Left colon (tissue), 2 donors: ENCODE measurements at regions not wholly inside any gene's neighbourhood (a gene's known extent, or its start where the extent isn't known, plus 50 kb on each side); places are given as distances from the start of the nearest gene placed in this dataset.
"Not testable (repeated sequence)": the region's sequence is repeated elsewhere in the genome, so short reads cannot be mapped to it uniquely, and the experiment has no call there.

Experiments
- ATAC-seq: fragments of 200-7000 bp; cut with Tn5 transposase; one replicate; pipeline ENCODE4 v1.9.1; 2020; ENCODE audit warnings: mild to moderate bottlenecking, moderate library complexity
- DNase-seq, 2 donors: peaks; one replicate each; pipeline ENCODE4 v3.0.0-alpha.2; 2020
- intact Hi-C, 2 donors: fragments of 100-400 bp; cut with DNase I in 1 of 2; cut with micrococcal nuclease in 1 of 2; formaldehyde crosslinking; loops; one replicate each; pipeline versions ENCODE4 v1.11.2 to v1.14.0; 2022; cut with DNase I, micrococcal nuclease
- donor health status: DM: no; HTN: no; CAD: no.
- donor health status: DM: yes; HTN: yes; CAD: no.

DNA sequence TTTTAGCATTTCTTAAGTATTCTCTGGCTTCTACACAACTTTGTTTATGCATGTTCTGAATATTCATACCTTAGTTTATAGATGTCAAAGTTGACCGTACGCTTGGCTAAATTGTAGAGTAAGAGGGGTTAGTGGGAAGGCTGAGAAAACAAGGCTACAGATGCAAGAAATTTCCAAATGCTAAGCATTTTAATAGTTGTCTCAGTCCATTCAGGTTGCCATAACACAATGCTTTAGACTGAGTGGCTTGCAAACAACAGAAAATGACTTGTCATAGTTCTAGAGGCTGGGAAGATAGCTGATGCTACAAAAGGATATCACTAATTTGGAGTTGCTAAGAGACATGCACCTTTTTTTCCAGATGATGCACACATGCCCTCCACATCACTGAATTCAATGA lies 53.0 kb upstream of the C1QTNF3 start:
- ATAC-seq, intact Hi-C loops, DNase-seq: not testable (repeated sequence)

DNA sequence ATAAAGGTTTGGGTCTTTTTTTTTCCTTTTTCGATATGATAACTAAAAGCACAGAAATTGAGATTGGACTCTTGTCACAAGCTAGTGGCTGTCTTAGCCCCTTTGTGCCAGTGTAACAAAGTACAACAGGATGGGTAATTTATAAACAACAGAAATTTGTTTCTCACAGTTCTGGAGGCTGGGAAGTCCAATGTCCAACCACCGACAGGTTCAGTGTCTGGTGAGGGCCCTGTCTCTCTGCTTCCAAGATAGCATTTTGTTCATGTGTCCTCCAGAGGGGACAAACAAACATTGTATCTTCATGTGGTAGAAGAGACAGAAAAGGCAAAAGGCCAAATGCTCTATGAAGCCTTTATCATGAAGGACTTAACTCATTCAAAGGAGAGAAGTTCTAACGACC lies 56.9 kb upstream of the C1QTNF3 start:
- DNase-seq, intact Hi-C loops, ATAC-seq: not testable (repeated sequence)

DNA sequence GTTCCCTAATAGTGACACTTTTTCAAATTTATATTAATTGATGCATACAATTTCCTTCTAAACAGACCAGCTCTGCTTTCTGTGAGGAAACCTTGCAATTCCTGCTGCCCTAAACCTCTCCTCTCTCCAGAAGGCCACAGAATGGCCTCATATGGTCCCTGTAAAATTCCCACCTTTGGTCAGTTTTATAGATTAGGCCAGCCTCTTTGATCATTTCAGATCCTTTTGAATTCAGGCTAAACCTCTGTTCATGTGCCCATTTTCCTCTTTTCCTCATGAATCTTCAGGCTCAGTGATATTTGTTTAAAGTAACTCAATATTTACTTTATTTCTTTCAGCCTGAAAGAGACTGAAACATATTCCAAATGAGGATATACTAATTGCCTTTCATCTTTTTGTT lies 58.6 kb upstream of the C1QTNF3 start:
- ATAC-seq, intact Hi-C loops: not testable (repeated sequence)

DNA sequence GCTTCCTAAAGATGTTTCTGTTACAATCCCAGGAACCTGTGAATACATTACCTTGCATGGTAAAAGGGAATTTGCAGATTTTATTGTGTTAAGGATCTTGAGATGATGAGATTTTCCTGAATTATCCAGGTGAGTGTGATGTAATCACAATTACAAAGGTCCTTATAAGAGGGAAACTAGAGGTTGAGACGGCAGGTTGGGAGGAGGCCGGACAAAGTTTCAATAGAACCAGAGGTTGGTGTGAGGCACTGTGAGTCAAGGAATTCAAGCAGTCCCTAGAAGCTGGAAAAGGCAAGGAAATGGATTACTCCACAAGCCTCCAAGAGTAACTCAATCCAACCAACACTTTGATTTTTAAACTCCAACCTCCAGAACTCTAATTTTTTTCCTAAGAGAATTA lies 65.9 kb upstream of the C1QTNF3 start:
- intact Hi-C loops, DNase-seq: not testable (repeated sequence)
- peak; percentile 62 for ATAC-seq

More for the DNA sequence above, 58.6 kb upstream of the C1QTNF3 start:
- not testable (repeated sequence) for DNase-seq

DNA sequence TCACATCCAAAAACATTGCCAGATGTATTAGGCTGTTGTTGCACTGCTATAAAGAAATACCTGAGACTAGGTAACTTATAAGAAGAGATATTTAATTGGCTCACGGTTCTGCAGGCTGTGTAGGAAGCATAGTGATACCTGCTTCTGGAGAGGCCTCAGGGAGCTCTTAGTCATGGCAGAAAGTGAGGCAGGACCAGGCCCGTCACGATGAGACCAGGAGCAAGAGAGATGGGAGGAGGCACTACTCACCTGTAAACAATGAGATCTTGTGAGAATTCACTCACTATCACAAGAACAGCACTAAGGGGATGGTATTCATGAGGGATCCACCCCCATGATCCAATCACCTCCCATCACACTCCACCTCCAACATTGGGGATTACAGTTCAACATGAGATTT lies 81.3 kb upstream of the C1QTNF3 start:
- ATAC-seq, DNase-seq, intact Hi-C loops: not testable (repeated sequence)

DNA sequence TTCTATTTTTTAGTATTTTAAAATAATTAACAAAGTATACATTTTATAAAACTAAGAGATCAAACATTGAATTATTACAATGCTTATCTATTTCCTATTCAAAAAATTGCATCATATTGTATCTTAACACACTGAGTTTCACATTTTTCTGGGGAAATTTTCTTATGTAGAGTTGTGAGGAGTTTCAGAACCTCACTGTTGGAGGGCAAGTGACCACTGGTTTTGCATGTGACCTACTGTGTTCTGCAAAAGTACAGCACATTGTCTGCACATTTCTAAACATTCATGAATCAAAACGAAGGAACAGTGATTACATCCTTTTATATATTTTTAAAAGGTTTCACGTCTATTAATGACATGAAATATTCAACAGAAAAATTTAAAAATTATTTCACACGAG lies 82.3 kb upstream of the C1QTNF3 start:
- ATAC-seq, intact Hi-C loops, DNase-seq: not testable (repeated sequence)

DNA sequence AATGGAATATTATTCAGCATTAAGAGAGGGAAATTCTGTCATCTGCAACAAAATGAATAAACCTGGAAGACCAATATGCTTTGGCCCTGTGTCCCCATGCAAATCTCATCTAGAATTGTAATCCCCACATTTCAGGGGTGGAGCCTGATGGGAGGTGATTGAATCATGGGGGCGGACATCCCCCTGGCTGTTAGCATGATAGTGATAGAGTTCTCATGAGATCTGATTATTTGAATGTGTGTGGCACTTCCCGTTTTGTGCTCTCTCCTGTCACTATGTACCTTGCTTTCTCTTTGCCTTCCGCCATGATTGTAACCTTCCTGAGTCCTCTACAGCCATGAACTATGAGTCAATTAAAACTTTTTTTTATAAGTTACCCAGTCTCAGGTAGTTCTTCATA lies 83.7 kb upstream of the C1QTNF3 start:
- intact Hi-C loops, DNase-seq, ATAC-seq: not testable (repeated sequence)

DNA sequence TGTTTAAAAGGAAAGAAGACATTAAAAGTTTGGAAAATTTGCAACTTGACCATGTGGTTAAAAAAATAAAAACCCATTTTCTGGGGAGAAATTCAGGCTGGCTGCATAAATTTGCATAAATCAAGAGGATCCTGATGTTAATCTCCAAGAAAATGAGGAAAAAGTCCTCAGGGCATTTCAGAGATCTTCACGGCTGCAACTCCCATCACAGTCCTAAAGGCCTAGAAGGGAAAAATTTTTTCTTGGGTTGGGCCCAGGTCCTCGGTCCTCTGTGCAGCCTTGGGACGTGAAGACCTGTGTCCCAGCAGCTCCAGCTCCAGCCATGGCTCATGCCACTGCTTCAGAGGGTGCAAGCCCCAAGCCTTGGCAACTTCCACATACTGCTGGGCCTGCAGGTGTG lies 84.8 kb upstream of the C1QTNF3 start:
- intact Hi-C loops, ATAC-seq, DNase-seq: not testable (repeated sequence)

DNA sequence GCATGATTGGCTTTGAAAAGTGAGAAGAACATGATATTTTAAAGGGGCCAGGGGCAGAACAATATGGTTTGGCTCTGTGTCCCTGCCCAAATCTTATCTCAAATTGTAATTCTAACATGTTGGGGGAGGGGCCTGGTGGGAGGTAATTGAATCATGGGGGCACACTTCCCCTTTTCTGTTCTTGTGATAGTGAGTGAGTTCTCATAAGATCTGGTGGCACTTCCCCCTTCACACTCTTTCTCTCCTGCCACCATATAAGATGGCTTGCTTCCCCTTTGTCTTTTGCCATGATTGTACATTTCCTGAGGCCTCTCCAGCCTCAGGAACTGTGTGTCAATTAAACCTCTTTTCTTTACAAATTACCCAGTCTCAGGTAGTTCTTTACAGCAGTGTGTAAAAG lies 85.9 kb upstream of the C1QTNF3 start:
- ATAC-seq, DNase-seq, intact Hi-C loops: not testable (repeated sequence)

DNA sequence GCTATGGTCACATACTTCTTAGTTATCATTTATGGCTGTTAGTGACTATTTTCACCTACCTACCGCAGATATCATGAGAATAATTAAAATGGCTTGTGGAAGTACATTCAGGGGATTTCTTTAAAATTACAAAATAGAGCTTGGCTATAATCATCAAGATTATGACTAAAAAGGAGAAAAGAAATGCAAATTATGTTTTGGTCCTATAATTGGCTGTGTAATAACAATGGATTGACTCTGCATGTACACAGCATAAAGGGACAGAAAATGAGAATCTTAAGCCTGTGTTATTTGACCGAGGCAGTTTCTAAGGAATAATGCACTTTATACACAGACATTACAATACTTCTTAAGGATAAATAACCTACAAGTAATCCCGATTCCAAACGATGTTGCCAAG lies 112.0 kb upstream of the C1QTNF3 start:
- DNase-seq, ATAC-seq, intact Hi-C loops: not testable (repeated sequence)

DNA sequence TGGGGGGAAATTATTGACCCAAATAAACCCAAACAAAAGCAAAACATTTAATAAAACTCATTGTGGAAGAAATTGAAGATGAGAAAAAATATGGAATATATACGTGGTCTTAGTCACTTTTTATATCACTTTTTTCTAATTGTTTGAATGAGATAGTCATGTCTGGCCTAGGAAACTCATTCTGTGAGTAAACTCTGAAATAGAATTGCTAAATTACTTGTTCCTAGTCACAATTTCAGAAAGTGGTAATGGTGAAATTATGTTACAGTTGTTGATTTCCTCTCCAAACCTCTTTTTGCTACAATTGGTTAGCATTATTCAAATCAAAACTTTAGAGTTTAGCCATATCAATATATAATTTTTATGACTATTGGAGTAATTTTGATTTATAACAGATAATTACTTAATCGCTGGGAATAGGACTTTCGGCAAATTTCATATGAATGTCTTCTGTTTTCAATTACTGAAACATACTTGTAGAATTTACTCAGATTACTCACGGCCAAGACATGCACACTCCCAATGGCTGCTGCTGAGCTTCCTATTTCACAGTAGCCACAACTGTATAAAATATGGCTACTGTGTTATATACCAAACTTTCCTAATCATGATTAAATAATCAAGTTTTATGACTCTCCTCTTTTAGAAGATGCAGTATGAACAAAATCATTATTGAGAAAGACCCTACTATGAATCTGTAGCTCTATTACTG lies 113.8 kb upstream of the C1QTNF3 start:
- intact Hi-C loops, result not testable (repeated sequence)

DNA sequence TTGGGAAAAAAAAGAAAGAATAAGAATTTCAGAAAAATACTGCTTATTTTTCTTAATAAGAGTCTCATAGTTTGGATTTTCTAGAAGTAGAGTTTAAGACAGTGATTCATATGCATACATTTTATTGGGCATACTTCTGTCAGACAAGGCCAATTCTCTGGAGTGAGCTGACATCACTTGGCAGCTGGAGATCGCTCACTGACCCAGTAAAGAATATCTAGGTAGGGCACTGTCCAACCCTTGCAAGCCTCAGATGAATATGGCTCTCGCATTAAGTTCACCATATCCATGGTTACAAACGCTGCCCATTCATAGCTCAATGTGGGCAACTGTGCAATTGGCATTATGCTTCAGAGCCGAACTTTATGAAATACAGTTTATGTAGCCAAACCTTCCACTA lies 117.9 kb upstream of the C1QTNF3 start:
- ATAC-seq, DNase-seq, intact Hi-C loops: not testable (repeated sequence)

More for the DNA sequence above, 113.8 kb upstream of the C1QTNF3 start:
- not testable (repeated sequence) for ATAC-seq, DNase-seq

DNA sequence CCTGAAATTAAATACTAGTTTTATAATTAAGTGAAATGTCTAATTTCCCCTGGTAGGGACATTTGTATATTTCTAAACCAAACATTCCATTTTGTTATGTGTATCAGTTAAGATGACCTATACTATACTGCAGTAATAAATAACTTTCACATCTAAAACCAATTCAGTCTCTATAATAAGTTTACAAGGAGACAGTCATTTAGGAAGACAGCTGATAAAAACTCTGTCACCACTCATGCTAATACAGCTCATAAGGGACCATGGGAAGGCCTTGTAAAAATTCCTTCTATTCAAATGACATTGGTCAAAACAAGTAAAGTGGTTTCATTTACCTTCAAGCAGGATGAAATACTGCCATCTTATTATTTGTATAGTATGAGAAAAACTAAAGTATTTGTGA lies 128.4 kb upstream of the C1QTNF3 start:
- DNase-seq, ATAC-seq, intact Hi-C loops: not testable (repeated sequence)

DNA sequence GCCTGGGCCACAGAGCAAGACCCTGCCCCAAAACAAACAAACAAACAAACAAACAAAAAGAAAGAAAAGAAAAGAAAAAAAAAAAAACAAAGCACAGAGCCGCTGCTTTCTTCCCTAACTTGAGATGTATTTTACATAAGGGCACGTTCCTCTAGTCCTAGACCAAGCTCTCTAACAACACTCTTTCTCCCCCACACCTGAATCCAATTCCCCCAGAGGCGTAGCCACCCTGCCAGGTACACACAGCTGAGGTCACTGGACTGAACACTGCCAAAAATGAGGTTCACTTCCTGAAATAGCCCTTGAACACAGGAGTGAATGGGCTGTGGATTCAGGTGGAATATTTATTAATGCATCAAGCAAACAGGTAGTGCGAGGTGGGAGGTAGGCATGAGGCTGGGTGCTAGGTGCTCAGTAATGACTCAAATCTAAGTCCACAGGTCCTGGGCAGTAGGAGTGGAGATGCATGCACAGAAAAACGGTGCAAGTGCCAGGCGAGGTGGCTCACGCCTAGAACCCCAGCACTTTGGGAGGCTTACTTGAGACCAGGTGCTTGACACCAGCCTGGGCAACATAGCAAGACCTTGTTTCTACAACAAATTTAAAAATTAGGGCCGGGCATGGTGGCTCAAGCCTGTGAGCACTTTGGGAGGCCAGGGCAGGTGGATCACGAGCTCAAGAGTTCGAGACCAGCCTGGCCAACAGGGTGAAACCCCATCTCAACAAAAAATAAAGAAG lies 136.6 kb upstream of the C1QTNF3 start:
- DNase-seq, result peak in 1 of 2 donors; percentile 25
- ATAC-seq, intact Hi-C loops: not testable (repeated sequence)

DNA sequence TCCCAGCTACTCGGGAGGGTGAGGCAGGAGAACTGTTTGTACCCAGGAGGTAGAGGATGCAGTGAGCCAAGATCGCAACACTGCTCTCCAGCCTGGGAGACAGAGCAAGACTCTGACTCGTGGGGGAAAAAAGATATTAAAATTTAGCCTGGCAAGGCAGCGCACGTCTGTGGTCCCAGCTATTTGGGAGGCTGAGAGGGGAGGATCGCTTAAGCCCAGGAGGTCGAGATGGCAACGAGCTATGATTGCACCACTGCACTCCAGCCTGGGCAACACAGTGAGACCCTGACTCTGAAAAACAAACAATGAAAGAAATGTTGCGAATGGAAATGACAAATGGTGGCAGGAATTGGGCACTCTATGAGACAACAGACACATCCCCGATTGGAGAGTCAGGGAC lies 137.2 kb upstream of the C1QTNF3 start:
- intact Hi-C loops, ATAC-seq, DNase-seq: not testable (repeated sequence)

DNA sequence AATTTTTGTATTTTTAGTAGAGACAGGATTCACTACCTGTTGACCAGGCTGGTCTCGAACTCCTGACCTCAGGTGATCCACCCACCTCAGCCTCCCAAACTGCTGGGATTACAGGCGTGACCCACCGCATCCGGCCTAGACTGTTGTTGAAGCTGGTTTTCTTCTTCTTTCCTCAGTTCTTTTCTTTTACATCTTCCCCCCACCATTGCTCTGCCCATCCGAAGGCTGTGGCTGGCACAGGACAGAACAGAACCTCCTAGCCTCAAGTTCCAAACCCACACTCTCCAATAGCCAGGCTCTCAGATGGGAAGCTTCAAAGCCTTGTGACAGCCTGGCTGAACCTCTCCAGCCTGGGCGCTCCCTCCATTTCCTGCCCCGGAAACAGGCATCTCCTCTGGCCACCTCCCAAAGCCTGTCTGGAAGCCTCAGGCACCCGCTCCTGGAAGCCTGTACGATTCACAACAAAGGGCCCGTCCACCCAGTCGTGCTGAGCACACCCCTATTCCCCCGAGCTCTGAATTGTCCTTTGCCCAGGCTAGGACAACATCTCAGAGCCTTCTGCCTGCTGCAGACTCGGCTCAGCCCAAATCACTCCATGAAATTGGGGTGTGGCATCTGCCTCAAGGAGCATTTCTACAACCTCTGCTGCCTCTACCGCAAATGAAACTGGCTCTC lies 138.1 kb upstream of the C1QTNF3 start:
- ATAC-seq, intact Hi-C loops: not testable (repeated sequence)
- peak in 1 of 2 donors; percentile 25 for DNase-seq

DNA sequence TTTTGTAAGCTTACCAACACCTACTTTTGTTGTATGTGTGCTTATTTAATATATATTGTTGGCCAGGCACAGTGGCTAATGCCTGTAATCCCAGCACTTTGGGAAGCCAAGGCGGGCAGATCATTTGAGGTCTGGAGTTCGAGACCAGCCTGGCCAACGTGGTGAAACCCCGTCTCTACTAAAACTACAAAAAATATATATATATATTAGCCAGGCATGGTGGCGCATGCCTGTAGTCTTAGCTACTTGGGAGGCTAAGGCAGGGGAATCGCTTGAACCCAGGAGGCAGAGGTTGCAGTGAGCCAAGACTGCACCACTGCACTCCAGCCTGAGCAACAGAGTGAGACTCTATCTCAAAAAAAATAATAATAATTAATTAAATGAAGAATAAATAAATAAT lies 142.0 kb upstream of the C1QTNF3 start:
- DNase-seq, ATAC-seq, intact Hi-C loops: not testable (repeated sequence)

DNA sequence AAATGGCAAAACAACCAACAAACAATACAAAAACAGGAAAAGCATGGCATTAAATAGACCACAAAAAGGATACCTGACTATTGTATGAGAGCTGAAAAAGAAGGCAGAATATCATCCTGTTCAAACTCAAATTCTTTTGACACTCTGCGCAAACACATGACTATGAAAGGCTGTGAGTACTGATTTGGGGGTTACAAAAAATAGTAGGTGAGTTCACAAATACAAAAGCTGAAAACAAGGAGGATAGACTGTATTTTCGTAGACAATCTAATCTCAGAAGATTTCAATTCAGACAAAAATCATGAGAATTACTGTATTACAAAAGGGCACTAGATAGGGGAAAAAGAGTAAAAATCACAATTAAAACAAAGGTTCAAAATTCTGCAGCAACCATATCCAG lies 142.6 kb upstream of the C1QTNF3 start:
- ATAC-seq, intact Hi-C loops, DNase-seq: not testable (repeated sequence)

DNA sequence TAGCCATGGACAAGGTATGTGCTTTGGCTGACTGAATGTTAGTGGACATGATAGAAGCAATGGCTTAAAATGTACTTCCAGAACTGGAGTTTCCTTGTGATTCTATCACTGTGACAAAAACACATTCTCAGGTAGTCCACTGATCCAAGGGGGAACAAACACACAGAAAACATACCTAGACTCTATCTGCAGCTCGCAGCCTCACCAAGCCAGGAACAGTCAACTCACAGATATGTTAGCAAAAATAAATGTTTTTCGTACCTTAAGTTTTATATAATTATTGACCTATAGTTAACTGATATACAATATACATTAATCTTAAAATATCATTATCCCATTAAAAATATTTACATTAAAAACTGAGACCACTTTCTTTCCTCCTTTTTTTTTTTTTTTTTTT lies 143.1 kb upstream of the C1QTNF3 start:
- intact Hi-C loops, DNase-seq, ATAC-seq: not testable (repeated sequence)
